ENCODE measurements at regions not wholly inside any gene's neighbourhood (a gene's known extent, or its start where the extent isn't known, plus 50 kb on each side); places are given as distances from the start of the nearest gene placed in this dataset.
"Not testable (repeated sequence)": the region's sequence is repeated elsewhere in the genome, so short reads cannot be mapped to it uniquely, and the experiment has no call there.

DNA sequence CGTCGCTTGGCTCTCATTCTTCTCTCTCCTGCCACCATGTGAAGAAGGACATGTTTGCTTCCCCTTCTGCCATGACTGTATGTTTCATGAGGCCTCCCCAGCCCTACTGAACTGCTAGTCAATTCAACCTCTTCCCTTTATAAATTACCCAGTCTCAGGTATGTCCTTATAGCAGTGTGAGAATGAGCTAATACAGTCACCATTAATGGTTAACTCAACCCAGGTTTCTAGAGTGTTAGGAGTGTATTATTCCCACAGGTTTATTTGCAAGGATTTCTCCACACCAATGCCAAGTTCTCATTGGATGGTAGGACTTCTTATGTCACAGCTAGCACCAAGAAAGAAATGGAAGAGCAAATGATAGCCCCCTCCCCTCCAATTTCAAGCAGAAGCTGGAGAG lies 71.9 kb downstream of the DYNAP start:
- Histone ChIP-seq H3K9me3 (ENCODE audit: insufficient read depth, low read length) (no peaks in the 10 kb centered on the region), H3K9ac (ENCODE audit: low read length) (no peak overlapping the region), H3F3A (ENCODE audit: insufficient read depth) (no peaks in the 10 kb centered on the region), H3K9me2 (replicated peaks; ENCODE audit: insufficient read depth, low read length) (no peaks in the 10 kb centered on the region), H2AFZ (ENCODE audit: low read depth, low read length, severe bottlenecking) (no peak overlapping the region), H4K20me1 (ENCODE audit: low read depth, low read length) (no peaks in the 10 kb centered on the region), H3K4me2 (ENCODE audit: low read depth, low read length, poor library complexity, severe bottlenecking) (no peak overlapping the region), H3K27ac (ENCODE audit: low read depth, low read length) (no peak overlapping the region), H3K36me3 (ENCODE audit: low read length) (no peaks in the 10 kb centered on the region), H3K4me3 (ENCODE audit: insufficient read depth, low read length, poor library complexity, severe bottlenecking) (no peak overlapping the region), H3K79me2 (ENCODE audit: insufficient read depth, low read length) (no peaks in the 10 kb centered on the region), H3K27me3 (ENCODE audit: low read length) (no peaks in the 10 kb centered on the region)
- TF ChIP-seq EZH2phosphoT487 (conservative IDR thresholded peaks at IDR 0.05; ENCODE audit: low read length) (no peak), CTCF (IDR thresholded peaks at IDR 0.05; ENCODE audit: insufficient read depth, low read length, poor library complexity, severe bottlenecking) (no peak)

DNA sequence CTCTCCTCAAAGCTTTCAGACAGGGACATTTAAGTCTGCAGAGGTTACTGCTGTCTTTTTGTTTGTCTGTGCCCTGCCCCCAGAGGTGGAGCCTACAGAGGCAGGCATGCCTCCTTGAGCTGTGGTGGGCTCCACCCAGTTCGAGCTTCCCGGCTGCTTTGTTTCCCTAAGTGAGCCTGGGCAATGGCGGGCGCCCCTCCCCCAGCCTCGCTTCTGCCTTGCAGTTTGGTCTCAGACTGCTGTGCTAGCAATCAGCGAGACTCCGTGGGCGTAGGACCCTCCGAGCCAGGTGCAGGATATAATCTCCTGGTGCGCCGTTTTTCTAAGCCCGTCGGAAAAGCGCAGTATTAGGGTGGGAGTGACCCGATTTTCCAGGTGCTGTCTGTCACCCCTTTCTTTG lies 78.7 kb downstream of the DYNAP start:
- H2AFZ ChIP-seq (ENCODE audit: low read depth, low read length, severe bottlenecking); H3K4me2 ChIP-seq (ENCODE audit: low read depth, low read length, poor library complexity, severe bottlenecking); H3K27me3 ChIP-seq (ENCODE audit: low read length); H3K9me2 ChIP-seq (replicated peaks; ENCODE audit: insufficient read depth, low read length); H3K9me3 ChIP-seq (ENCODE audit: insufficient read depth, low read length); H3F3A ChIP-seq (ENCODE audit: insufficient read depth); H4K20me1 ChIP-seq (ENCODE audit: low read depth, low read length); H3K79me2 ChIP-seq (ENCODE audit: insufficient read depth, low read length); H3K27ac ChIP-seq (ENCODE audit: low read depth, low read length); H3K4me3 ChIP-seq (ENCODE audit: insufficient read depth, low read length, poor library complexity, severe bottlenecking); H3K36me3 ChIP-seq (ENCODE audit: low read length); H3K9ac ChIP-seq (ENCODE audit: low read length): not testable (repeated sequence)

DNA sequence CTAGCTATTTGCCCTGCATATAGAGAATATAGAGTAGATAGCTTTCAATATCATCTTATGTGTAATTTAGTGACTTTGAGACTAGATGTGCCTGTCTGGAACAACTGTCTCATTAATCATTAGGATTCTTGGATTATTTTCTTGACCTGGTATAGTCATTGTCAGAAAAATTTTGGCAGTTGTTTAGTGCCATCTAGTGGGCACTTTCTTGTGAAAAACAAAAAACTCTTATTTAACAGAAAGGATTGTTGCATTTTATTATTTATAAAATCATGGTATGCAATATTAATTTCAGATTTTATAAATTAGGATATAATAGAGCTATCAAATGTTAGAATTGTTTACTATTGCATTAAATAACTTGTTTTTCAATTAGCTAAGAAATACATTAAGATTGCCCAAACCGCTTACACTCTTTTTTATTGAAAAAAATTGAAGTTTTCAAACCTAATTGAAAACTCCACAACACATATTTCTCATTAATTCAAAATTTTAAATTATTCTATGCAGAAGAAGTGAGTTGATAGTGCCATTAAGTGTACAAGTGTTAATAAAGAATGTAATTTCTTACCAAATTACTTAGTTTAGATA lies 80.3 kb downstream of the DYNAP start:
- Histone ChIP-seq H3K79me2 (ENCODE audit: insufficient read depth, low read length) (no peaks in the 10 kb centered on the region), H3F3A (ENCODE audit: insufficient read depth) (no peaks in the 10 kb centered on the region), H3K27ac (ENCODE audit: low read depth, low read length) (no peak overlapping the region), H4K20me1 (ENCODE audit: low read depth, low read length) (no peaks in the 10 kb centered on the region), H3K9me3 (ENCODE audit: insufficient read depth, low read length) (no peaks in the 10 kb centered on the region), H3K4me2 (ENCODE audit: low read depth, low read length, poor library complexity, severe bottlenecking) (no peak overlapping the region), H2AFZ (ENCODE audit: low read depth, low read length, severe bottlenecking) (no peak overlapping the region), H3K9ac (ENCODE audit: low read length) (no peak overlapping the region), H3K4me3 (ENCODE audit: insufficient read depth, low read length, poor library complexity, severe bottlenecking) (no peak overlapping the region), H3K27me3 (ENCODE audit: low read length) (no peaks in the 10 kb centered on the region), H3K36me3 (ENCODE audit: low read length) (no peaks in the 10 kb centered on the region), H3K9me2 (replicated peaks; ENCODE audit: insufficient read depth, low read length) (no peaks in the 10 kb centered on the region)
- TF ChIP-seq EZH2phosphoT487 (conservative IDR thresholded peaks at IDR 0.05; ENCODE audit: low read length) = no peak
- TF ChIP-seq CTCF (IDR thresholded peaks at IDR 0.05; ENCODE audit: insufficient read depth, low read length, poor library complexity, severe bottlenecking) = peak; percentile 76

- Histone ChIP-seq H3K4me2 (ENCODE audit: low read depth, low read length, poor library complexity, severe bottlenecking) (no peak overlapping the region), H4K20me1 (ENCODE audit: low read depth, low read length) (no peaks in the 10 kb centered on the region), H3K9me3 (ENCODE audit: insufficient read depth, low read length) (no peaks in the 10 kb centered on the region), H3K4me3 (ENCODE audit: insufficient read depth, low read length, poor library complexity, severe bottlenecking) (no peak overlapping the region), H3K27me3 (ENCODE audit: low read length) (no peaks in the 10 kb centered on the region), H3K36me3 (ENCODE audit: low read length) (no peaks in the 10 kb centered on the region), H3K27ac (ENCODE audit: low read depth, low read length) (no peak overlapping the region), H2AFZ (ENCODE audit: low read depth, low read length, severe bottlenecking) (no peak overlapping the region), H3K9me2 (replicated peaks; ENCODE audit: insufficient read depth, low read length) (no peaks in the 10 kb centered on the region), H3F3A (ENCODE audit: insufficient read depth) (no peaks in the 10 kb centered on the region), H3K9ac (ENCODE audit: low read length) (no peak overlapping the region), H3K79me2 (ENCODE audit: insufficient read depth, low read length) (no peaks in the 10 kb centered on the region)
- no peak for TF ChIP-seq CTCF (IDR thresholded peaks at IDR 0.05; ENCODE audit: insufficient read depth, low read length, poor library complexity, severe bottlenecking)
- no peak for TF ChIP-seq EZH2phosphoT487 (conservative IDR thresholded peaks at IDR 0.05; ENCODE audit: low read length)
These were observed 81.1 kb downstream of the DYNAP start for GRCh38 chr18:54672109-54672508.

All from SU-DHL-6 (cell line).